22Rv1 (cell line): ENCODE measurements at regions not wholly inside any gene's neighbourhood (a gene's known extent, or its start where the extent isn't known, plus 50 kb on each side); places are given as distances from the start of the nearest gene placed in this dataset.

ENCODE experiments used
- ZFX ChIP-seq: fragments of 450-650 bp; IDR thresholded peaks from 2 replicates; pipeline ENCODE4 v1.6.1; 2017; ENCODE audit warnings: antibody characterized with exemption, borderline replicate concordance
- TF ChIP-seq, protein P1 (sequence below): fragments of 450-650 bp; IDR thresholded peaks from 2 replicates; pipeline ENCODE4 v1.5.1; 2017; ENCODE audit warnings: mild to moderate bottlenecking

DNA sequence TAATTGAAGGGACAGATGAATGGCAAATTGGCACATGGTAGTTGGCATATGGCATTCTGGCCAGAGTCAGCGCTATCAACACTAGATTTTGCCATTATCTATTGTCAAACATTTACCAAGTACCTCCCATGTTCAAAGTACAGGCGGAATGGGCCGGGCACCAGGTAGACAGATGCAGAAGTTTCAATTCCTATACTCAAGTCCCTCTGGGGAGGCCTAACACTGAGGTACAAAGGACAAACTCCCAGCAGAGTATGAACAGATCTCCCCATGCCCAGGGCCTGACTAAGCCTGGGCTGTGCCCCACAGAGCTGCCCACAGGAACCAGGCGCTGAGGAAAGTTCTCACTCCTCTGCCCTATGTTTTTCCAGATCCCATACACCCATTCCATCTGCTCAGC lies 257.5 kb upstream of the KLHL29 start:
- TF ChIP-seq, protein P1, sequence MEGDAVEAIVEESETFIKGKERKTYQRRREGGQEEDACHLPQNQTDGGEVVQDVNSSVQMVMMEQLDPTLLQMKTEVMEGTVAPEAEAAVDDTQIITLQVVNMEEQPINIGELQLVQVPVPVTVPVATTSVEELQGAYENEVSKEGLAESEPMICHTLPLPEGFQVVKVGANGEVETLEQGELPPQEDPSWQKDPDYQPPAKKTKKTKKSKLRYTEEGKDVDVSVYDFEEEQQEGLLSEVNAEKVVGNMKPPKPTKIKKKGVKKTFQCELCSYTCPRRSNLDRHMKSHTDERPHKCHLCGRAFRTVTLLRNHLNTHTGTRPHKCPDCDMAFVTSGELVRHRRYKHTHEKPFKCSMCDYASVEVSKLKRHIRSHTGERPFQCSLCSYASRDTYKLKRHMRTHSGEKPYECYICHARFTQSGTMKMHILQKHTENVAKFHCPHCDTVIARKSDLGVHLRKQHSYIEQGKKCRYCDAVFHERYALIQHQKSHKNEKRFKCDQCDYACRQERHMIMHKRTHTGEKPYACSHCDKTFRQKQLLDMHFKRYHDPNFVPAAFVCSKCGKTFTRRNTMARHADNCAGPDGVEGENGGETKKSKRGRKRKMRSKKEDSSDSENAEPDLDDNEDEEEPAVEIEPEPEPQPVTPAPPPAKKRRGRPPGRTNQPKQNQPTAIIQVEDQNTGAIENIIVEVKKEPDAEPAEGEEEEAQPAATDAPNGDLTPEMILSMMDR, result no peak
- TF ChIP-seq ZFX, result no peak
